Sigmoid colon (tissue), 4 donors: ENCODE measurements at regions not wholly inside any gene's neighbourhood (a gene's known extent, or its start where the extent isn't known, plus 50 kb on each side); places are given as distances from the start of the nearest gene placed in this dataset.

Source experiments
- POLR2A ChIP-seq, 2 donors: fragments of 450-650 bp; IDR thresholded peaks; one replicate each; pipeline ENCODE4 v1.6.1; 2016; ENCODE audit warnings: antibody characterized with exemption in 2 of 2, mild to moderate bottlenecking in 2 of 2, moderate library complexity in 2 of 2
- POLR2AphosphoS5 ChIP-seq, 4 donors: sonication (generic); formaldehyde crosslinking; IDR thresholded peaks; one replicate each; pipeline ENCODE4 v1.6.1; 2017; ENCODE audit warnings: antibody characterized with exemption in 4 of 4
- TF ChIP-seq, protein P1 (sequence below), 4 experiments: fragments of 450-650 bp in 3 of 4; fragments of 200-600 bp in 1 of 4; IDR thresholded peaks; one replicate each; pipeline ENCODE4 v1.5.1; 2016 to 2019; ENCODE audit warnings: antibody characterized with exemption in 4 of 4, mild to moderate bottlenecking in 3 of 4, moderate library complexity in 2 of 4

DNA sequence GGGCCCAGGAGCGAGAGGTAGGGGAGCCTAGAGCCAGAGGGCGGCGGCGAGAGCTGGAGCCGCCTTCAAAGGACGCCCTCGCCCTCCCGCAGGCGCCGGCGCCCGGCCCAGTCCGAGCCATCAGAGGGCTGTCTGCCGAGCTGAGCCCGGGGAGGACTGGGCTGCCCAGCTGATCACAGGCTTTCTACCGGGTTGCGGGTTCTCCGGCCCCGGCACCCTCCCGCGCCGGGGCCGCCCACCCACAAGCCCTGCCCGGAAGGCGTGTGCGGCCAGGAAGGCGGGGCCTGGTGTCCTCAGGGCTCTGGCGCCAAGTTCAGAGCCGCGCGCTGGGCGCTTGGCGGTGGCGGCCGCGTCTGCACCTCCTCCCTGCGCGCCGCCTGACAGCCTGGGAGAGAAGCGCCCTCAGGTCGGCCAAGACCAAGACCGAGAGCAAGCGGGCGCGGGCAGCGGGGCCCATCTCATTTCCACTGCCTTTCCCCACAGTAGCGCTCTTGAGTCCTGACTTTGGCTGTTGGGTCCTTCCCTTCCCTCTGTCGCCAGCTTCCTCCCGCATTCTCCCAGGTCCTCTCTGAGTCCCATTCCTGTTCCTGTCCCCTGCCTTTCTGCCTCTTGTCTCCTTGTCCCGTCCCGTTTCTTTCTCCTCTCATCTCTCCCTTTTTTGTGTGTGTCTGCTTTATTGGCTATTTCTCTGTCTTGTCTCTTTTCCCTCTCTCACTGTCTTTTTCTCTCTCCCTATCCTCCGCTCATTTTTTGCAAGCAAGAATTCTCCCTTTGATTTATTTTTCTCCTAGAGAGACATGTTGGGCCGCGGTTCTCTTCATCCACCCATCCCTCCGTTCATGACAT lies 60.6 kb upstream of the MSMB start:
- TF ChIP-seq POLR2A (IDR thresholded peaks at IDR 0.05) (no peak), POLR2AphosphoS5 (IDR thresholded peaks at IDR 0.05) (no peak)
- TF ChIP-seq, protein P1, sequence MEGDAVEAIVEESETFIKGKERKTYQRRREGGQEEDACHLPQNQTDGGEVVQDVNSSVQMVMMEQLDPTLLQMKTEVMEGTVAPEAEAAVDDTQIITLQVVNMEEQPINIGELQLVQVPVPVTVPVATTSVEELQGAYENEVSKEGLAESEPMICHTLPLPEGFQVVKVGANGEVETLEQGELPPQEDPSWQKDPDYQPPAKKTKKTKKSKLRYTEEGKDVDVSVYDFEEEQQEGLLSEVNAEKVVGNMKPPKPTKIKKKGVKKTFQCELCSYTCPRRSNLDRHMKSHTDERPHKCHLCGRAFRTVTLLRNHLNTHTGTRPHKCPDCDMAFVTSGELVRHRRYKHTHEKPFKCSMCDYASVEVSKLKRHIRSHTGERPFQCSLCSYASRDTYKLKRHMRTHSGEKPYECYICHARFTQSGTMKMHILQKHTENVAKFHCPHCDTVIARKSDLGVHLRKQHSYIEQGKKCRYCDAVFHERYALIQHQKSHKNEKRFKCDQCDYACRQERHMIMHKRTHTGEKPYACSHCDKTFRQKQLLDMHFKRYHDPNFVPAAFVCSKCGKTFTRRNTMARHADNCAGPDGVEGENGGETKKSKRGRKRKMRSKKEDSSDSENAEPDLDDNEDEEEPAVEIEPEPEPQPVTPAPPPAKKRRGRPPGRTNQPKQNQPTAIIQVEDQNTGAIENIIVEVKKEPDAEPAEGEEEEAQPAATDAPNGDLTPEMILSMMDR (IDR thresholded peaks at IDR 0.05): peak in 1 of 4 experiments; percentile 7
